ENCODE measurements at regions not wholly inside any gene's neighbourhood (a gene's known extent, or its start where the extent isn't known, plus 50 kb on each side); places are given as distances from the start of the nearest gene placed in this dataset.

DNA sequence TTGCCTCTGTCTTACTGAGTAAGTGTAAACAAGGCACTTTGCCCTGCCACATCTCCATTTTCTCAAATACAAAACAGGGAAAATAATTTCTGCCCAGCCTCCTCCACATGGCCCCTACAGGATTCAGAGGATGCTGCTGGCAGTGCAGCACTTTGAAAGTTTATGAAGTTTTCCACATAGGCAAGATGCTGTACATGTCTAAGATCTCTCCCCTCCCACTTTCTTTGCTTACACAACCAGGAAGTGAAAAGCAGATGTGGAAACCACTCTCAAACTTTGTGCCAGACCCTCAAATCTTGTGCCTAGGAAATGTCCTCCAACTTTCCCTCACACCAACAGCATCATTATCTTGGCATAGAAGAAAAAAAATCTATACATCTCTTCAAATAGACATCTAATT is 257.0 kb upstream of the LDB2 start:
- POLR2A ChIA-PET (ENCODE audit: unreplicated experiment): no interaction called here
- no peaks in the 10 kb centered on the region for H3K36me3 ChIP-seq (ENCODE audit: low read depth)
- CTCF ChIA-PET: no interaction called here

DNA sequence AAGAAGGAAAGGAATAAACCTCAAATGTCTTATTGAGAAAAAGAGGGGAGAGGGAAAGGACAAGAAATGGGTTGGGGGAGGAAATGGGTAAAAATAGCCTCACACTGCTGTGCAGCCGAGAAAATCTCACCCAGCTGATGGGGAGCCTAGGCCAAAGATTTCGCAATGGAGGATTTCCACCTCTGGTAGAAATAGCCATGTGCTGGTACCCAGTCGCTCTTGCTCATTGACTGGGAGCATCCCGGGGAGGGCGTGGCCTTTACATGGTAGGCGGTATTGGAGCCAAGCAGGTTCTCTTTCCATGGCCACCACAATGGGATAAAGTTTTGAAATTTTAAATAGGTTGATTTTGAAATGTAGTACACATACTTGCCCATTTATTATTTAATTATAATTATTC is 255.1 kb upstream of the LDB2 start:
- Histone ChIP-seq H3K4me2 (no peak overlapping the region), H3K27ac (no peak overlapping the region), H3K9me3 (ENCODE audit: insufficient read depth, low read depth) (no peaks in the 10 kb centered on the region), H3K4me3 (no peak overlapping the region), H3K9me2 (ENCODE audit: insufficient read depth) (no peaks in the 10 kb centered on the region), H3K4me1 (replicated peaks; ENCODE audit: insufficient read depth) (no peaks in the 10 kb centered on the region), H3K27me3 (ENCODE audit: insufficient read depth, low read depth) (no peaks in the 10 kb centered on the region), H3F3A (ENCODE audit: insufficient read depth, low read depth) (no peaks in the 10 kb centered on the region), H4K20me1 (ENCODE audit: insufficient read depth) (no peaks in the 10 kb centered on the region), H3K79me2 (ENCODE audit: low read depth) (no peaks in the 10 kb centered on the region), H3K36me3 (ENCODE audit: low read depth) (no peaks in the 10 kb centered on the region), H2AFZ (no peak overlapping the region)
- intact Hi-C loops (cut with micrococcal nuclease; ENCODE audit: unreplicated experiment): no loop called here
- no TSS peak for BruUV-seq (replicated peaks)
- DNase-seq: no peak
- TF ChIP-seq, protein P1, sequence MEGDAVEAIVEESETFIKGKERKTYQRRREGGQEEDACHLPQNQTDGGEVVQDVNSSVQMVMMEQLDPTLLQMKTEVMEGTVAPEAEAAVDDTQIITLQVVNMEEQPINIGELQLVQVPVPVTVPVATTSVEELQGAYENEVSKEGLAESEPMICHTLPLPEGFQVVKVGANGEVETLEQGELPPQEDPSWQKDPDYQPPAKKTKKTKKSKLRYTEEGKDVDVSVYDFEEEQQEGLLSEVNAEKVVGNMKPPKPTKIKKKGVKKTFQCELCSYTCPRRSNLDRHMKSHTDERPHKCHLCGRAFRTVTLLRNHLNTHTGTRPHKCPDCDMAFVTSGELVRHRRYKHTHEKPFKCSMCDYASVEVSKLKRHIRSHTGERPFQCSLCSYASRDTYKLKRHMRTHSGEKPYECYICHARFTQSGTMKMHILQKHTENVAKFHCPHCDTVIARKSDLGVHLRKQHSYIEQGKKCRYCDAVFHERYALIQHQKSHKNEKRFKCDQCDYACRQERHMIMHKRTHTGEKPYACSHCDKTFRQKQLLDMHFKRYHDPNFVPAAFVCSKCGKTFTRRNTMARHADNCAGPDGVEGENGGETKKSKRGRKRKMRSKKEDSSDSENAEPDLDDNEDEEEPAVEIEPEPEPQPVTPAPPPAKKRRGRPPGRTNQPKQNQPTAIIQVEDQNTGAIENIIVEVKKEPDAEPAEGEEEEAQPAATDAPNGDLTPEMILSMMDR (conservative IDR thresholded peaks at IDR 0.05): no peak
- TF ChIP-seq EZH2 (IDR thresholded peaks at IDR 0.05; ENCODE audit: low read depth): no peak
- ChIA-PET POLR2A (ENCODE audit: unreplicated experiment) (no interaction called here), CTCF (no interaction called here)

More for the DNA sequence above, 257.0 kb upstream of the LDB2 start:
- no peak overlapping the region for H3K27ac ChIP-seq
- H3K27me3 ChIP-seq (ENCODE audit: insufficient read depth, low read depth): no peaks in the 10 kb centered on the region
- H3K9me2 ChIP-seq (ENCODE audit: insufficient read depth): no peaks in the 10 kb centered on the region
- no peak for DNase-seq
- no TSS peak for BruUV-seq (replicated peaks)
- intact Hi-C loops (cut with micrococcal nuclease; ENCODE audit: unreplicated experiment): no loop called here
- H3F3A ChIP-seq (ENCODE audit: insufficient read depth, low read depth): no peaks in the 10 kb centered on the region
- no peaks in the 10 kb centered on the region for H3K79me2 ChIP-seq (ENCODE audit: low read depth)
- no peak overlapping the region for H2AFZ ChIP-seq
- no peaks in the 10 kb centered on the region for H4K20me1 ChIP-seq (ENCODE audit: insufficient read depth)
- no peaks in the 10 kb centered on the region for H3K9me3 ChIP-seq (ENCODE audit: insufficient read depth, low read depth)
- no peak for TF ChIP-seq EZH2 (IDR thresholded peaks at IDR 0.05; ENCODE audit: low read depth)
- TF ChIP-seq, protein P1 (conservative IDR thresholded peaks at IDR 0.05): no peak
- no peaks in the 10 kb centered on the region for H3K4me1 ChIP-seq (replicated peaks; ENCODE audit: insufficient read depth)
- H3K4me3 ChIP-seq: no peak overlapping the region
- H3K4me2 ChIP-seq: no peak overlapping the region

DNA sequence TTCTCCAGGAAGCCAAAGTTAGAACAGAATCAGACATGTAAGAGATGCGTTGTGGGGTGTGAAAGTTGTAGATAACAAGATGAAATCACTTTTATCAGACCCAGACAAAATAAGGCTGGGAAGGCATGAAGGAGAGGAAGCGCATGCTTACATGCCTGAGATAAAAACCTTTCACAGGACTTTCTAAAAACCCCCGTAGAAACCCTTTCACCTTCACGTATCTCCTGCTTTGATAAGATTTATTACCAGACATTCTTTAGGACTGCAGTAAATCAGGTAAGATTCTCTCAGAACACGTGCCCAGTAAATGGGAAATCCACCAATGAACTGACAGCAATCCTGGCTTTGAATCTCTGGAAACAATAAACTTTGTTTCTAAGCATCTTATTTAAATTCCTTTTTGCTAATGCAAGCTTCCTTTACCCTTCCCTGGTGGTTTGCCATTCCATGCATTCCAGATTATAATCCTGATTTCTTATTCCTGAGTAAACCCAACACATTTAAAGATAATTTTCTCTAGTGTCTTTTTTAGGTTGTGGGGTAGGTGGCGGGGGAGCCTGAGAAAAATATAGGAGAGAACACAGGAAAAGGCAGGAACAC is 254.6 kb upstream of the LDB2 start:
- H3F3A ChIP-seq (ENCODE audit: insufficient read depth, low read depth): no peaks in the 10 kb centered on the region
- H3K9me3 ChIP-seq (ENCODE audit: insufficient read depth, low read depth): no peaks in the 10 kb centered on the region
- H3K9me2 ChIP-seq (ENCODE audit: insufficient read depth): no peaks in the 10 kb centered on the region
- H3K4me3 ChIP-seq: no peak overlapping the region
- no peak overlapping the region for H2AFZ ChIP-seq
- no peaks in the 10 kb centered on the region for H4K20me1 ChIP-seq (ENCODE audit: insufficient read depth)
- H3K4me1 ChIP-seq (replicated peaks; ENCODE audit: insufficient read depth): no peaks in the 10 kb centered on the region
- TF ChIP-seq EZH2 (IDR thresholded peaks at IDR 0.05; ENCODE audit: low read depth): no peak
- TF ChIP-seq, protein P1 (conservative IDR thresholded peaks at IDR 0.05): no peak
- no peak overlapping the region for H3K4me2 ChIP-seq
- ChIA-PET CTCF (no interaction called here), POLR2A (ENCODE audit: unreplicated experiment) (no interaction called here)
- no peak for DNase-seq
- no peaks in the 10 kb centered on the region for H3K79me2 ChIP-seq (ENCODE audit: low read depth)
- no TSS peak for BruUV-seq (replicated peaks)
- no peaks in the 10 kb centered on the region for H3K27me3 ChIP-seq (ENCODE audit: insufficient read depth, low read depth)
- intact Hi-C loops (cut with micrococcal nuclease; ENCODE audit: unreplicated experiment): no loop called here
- H3K36me3 ChIP-seq (ENCODE audit: low read depth): no peaks in the 10 kb centered on the region
- H3K27ac ChIP-seq: no peak overlapping the region
